ENCODE measurements at regions not wholly inside any gene's neighbourhood (a gene's known extent, or its start where the extent isn't known, plus 50 kb on each side); places are given as distances from the start of the nearest gene placed in this dataset.

GRCh38 chr7:156463280-156463679 is 177.3 kb upstream of the RNF32 start:
- no peak for TF ChIP-seq CTCF (conservative IDR thresholded peaks at IDR 0.05 in 1 of 2, IDR thresholded peaks at IDR 0.05 in 1 of 2; ENCODE audit: low read depth in 1 of 2, low read length in 2 of 2)
- no peak for TF ChIP-seq EZH2 (IDR thresholded peaks at IDR 0.05; ENCODE audit: low read length, missing control alignments)
